ENCODE measurements at regions not wholly inside any gene's neighbourhood (a gene's known extent, or its start where the extent isn't known, plus 50 kb on each side); places are given as distances from the start of the nearest gene placed in this dataset.

GRCh38 chr18:56196495-56197225 is 441.7 kb downstream of the TXNL1 start:
- no peak for TF ChIP-seq CTCF (IDR thresholded peaks at IDR 0.05)
- TF ChIP-seq EZH2phosphoT487 (IDR thresholded peaks at IDR 0.05) = no peak
